ENCODE measurements at regions not wholly inside any gene's neighbourhood (a gene's known extent, or its start where the extent isn't known, plus 50 kb on each side); places are given as distances from the start of the nearest gene placed in this dataset.
"Not testable (repeated sequence)": the region's sequence is repeated elsewhere in the genome, so short reads cannot be mapped to it uniquely, and the experiment has no call there.

GRCh38 chr2:142462306-142462705, 331.5 kb upstream of the LRP1B start:
- DNase-seq = no peak

- DNase-seq = no peak
Observed at GRCh38 chr2:142445551-142446072, 314.8 kb upstream of the LRP1B start.

- no peak for DNase-seq
Observed at GRCh38 chr2:142445023-142445422, 314.2 kb upstream of the LRP1B start.

DNA sequence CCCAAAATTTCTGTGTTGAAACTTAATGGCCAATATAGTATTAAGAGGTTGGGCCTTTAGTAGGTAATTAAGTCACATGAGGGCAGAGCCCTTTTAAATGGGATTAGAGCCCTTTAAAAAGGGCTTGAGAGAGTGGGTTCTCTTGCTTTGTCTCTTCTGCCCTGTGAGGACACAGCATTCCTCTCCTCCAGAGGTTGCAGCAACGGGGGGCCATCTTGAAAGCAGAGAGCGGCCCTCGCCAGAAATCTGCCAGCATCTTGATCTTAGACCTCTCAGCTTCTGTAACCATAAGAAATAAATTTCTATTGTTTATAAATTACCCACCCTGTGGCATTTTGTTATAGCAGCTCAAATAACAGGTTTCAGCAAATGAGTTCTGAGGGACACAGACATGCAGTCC, 305.0 kb upstream of the LRP1B start:
- no peak for DNase-seq

DNA sequence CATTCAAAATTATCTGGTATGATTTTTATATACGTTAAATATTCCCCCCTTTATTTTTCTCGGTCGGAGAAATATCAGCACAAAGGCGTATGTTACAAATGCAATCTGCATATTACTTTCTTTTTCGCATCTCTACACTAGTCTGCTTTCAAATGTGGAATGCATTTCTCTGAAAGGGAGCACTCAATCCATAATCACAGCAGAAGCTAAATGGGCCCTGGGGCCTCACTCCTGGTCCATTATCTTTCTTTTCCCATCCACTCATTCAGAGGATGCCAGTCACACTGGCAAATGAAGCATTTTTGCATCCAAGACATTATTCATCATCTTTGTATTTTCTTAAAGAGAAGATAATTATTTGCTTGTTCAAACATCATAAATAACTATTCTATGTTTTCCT, 295.2 kb upstream of the LRP1B start:
- DNase-seq = no peak

GRCh38 chr2:142425551-142425950, 294.7 kb upstream of the LRP1B start:
- no peak for DNase-seq

GRCh38 chr2:142423603-142424002, 292.8 kb upstream of the LRP1B start:
- no peak for DNase-seq

DNA sequence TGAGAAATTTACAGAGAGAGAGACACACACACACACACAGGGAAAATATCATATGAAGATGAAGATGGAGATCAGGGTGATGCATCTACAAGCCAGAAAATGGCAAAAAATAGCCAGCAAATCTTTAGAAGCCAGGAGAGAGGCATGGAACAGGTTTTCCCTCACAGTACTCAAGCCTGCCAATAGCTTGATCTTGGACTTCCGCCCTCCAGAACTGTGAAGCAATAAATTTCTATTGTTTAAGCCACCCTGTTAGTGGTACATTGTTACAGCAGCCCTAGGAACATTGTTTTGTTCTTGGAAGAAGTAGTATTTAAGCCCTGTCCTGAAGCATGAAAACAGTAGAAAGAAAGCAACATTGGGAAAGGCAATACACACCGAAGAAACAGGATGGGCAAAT, 292.0 kb upstream of the LRP1B start:
- no peak for DNase-seq

DNA sequence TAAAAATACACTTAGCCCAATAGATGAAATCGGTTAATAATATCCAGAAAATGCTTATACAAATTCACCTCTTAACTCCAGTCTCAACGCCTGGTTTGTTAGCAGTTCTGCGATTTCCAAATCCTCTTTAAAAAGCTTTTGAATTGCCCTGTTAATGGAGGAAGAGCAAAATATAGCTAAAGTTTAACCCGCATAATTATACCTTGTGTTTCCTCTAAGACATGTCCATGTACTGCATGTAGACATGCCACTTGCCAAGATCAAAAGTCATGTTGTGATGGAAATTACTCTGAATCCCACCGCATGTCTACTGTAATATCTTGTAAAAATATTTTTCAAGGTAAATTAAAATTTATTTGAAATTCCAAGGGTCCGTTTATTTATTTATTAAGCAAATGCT, 291.2 kb upstream of the LRP1B start:
- DNase-seq = no peak

- not testable (repeated sequence) for DNase-seq
Observed at GRCh38 chr2:142418699-142419098, 287.9 kb upstream of the LRP1B start.

- no peak for DNase-seq
Observed at GRCh38 chr2:142416996-142417395, 286.2 kb upstream of the LRP1B start.

DNA sequence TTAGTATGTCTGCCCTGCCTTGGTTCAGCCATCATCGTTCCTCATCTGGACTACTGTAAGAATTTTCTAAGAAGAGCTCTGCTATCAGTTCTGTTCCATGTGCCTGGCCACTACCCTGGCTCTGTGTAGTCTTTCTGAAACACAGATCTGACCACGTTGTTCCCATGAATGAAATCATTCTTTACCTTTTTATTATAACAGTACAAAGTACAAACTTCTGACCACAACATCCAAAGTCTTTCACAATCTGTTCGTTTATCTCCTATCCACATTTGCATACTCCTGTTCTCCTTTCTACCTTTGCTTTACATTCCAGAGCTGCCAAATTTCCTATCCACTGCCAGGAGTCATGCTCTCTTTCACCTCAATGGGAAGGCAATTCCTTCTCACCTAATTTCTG, 284.6 kb upstream of the LRP1B start:
- DNase-seq = no peak

GRCh38 chr2:142398212-142398611, 267.4 kb upstream of the LRP1B start:
- no peak for DNase-seq

GRCh38 chr2:142395291-142395690, 264.5 kb upstream of the LRP1B start:
- DNase-seq = no peak

DNA sequence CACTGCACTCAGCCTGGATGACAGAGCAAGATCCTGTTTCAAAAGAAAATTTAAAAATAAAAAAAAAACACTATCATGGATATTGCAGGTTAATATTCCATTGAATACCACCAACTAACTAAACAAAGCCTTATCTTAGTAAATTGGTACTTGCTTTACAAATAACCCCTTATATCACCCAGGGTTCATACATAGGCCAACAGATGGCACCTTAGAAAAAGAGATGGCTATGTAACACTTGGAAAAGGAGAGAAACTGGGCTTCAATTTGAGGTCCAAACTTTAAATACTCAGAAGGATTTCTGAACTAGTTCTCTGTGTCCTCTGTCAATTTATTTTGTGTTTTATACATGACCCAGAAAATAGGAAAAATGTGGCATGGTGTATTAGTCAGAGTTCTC, 249.6 kb upstream of the LRP1B start:
- no peak for DNase-seq

- not testable (repeated sequence) for DNase-seq
Observed at GRCh38 chr2:142362069-142362468, 231.3 kb upstream of the LRP1B start.

DNA sequence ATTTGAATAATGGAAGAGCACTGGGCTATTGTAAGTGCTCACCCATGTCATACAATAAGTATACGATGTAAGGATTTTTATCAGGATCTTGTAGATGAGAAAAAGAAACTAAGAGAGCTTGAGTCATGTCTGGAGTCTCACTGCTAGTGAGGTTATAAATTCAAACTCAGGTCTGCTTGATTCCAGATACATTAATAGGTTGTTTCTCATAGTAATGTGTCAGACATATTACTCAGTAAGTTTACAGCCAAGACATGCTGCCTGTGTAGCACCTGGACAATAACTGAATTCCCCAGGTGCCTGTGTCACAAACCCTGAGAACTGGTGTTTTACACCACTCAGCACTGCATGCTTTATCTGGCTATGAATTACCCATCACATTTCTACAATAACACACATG, 216.9 kb upstream of the LRP1B start:
- DNase-seq = no peak

DNA sequence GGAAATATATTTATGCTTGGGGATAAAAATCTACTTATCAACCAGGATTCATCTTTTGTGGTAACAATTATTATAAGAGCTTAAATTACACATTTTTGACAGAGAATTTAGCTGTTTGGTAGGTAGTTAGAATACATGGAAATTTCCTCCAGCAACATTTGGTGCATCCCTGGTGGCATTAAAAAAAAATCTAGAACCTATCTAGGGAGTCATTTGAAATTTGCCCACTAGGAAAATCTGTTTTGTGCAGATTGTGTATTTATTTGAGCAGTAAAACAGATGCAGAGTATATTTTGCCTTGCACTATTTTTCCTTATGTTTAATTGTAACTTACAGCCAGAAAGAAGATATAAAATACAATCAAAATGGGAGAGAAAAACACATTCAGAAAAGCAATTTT, 208.4 kb upstream of the LRP1B start:
- DNase-seq = no peak

GRCh38 chr2:142332196-142332595, 201.4 kb upstream of the LRP1B start:
- DNase-seq = no peak

DNA sequence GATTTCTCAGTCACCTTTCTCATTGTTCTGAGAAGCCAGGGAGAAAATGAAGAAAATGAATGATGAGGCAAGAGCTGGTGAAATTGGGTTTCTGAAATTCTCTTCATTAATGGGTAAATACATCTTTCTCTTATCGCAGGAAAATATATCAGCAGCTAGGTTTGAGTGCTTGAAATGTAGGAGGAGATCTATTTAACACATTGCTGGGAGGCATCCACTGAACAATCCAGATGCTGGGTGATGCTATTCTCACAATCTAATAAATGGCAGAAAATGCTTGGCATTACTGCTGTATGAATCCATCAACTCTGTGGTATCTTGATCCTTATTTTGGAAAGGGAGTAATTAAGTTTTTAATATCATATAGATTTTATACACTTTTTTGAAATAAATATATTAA, 199.6 kb upstream of the LRP1B start:
- DNase-seq = no peak

GRCh38 chr2:142325870-142326269, 195.1 kb upstream of the LRP1B start:
- DNase-seq = no peak

DNA sequence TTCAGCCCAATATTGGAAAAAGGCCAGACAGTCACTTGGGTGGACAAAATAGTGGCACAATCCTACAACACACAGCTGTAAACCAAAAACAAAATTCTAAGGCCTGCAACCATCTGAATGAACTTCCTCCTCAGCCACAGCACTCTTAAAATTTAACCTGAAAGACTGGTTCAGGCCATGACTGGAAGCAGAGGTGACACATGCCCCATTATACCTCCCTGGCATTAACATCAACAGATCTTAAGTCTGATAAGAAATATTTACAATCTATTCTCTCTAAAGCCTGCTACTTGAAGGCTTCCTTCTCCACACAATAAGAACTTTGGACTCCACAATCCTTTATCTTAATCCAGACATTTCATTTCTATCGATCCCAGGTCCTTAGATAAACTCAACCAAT, 192.4 kb upstream of the LRP1B start:
- no peak for DNase-seq

DNA sequence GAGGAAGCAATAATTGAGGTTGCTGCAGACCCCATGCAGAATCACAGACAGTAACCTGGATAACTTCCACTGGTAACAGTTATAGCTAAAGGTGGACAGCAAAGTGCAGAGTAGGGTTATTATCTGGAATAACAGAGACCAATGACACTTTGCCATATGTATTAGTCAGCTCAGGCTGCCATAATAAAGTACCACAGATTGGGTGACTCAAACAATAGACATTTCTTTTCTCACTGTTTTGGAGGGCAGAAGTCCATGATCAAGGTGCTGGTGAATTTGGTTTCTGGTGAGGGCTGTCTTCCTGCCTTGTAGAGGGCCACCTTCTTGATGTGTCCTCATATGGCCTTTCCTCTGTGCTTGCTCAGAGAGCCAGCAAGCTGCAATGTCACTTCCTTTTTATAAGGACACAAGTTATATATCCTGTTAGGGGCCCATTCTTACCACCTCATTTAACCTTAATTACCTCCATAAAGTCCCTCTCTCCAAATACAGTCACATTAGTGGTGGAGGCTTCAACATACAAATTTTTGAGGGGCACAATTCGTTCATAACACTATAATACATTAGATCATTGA, 191.0 kb upstream of the LRP1B start:
- DNase-seq = no peak

DNA sequence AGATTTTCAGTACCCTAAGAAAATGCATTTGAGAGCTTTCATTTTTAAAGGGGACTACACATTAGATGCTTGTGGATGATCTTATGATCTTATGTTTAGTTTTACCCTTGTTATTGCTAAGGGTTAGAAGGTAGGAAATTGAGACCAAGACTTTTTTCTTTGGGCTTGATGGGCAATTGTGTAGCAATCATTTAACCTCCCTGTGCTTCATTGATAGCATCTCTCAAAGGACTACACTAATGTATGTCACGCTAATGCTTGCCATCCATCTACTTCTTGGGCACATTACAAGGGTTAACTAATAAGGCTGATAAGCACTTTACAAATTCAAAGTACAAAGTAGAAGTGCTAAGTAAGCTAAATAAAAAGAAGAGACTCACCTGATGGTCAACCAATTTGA, 189.3 kb upstream of the LRP1B start:
- DNase-seq = no peak

DNA sequence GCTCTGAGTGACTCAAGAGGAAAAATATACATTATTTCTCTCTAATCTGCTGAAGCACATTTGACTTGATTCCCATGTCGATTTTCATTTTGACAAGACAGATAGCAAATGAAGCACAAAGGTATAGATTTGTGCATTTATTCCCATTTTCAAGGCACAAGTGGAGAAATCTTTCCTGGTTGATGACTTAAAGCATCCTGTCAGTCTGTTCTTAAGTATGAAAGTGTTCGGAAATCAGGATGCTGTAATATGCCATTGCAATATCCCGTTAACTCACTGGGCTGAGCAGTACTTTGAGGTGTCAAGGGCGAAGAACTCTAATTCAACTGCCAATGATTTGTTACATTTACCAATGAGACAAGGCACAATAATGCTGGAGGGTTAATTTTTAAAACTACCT, 185.2 kb upstream of the LRP1B start:
- DNase-seq = no peak

GRCh38 chr2:142315346-142315745, 184.5 kb upstream of the LRP1B start:
- no peak for DNase-seq
